Stimulated activated CD4-positive, alpha-beta T cell treated with anti-CD3 and anti-CD28 coated beads, Interleukin-15, amount 100 ng/mL, for 48 hours (primary cell): ENCODE measurements at regions not wholly inside any gene's neighbourhood (a gene's known extent, or its start where the extent isn't known, plus 50 kb on each side); places are given as distances from the start of the nearest gene placed in this dataset.
"Not testable (repeated sequence)": the region's sequence is repeated elsewhere in the genome, so short reads cannot be mapped to it uniquely, and the experiment has no call there.

Experiments used
- DNase-seq, 2 donors: peaks; one replicate each; pipeline ENCODE4 v3.0.0-alpha.2; 2020; ENCODE audit warnings: low read depth in 2 of 2

DNA sequence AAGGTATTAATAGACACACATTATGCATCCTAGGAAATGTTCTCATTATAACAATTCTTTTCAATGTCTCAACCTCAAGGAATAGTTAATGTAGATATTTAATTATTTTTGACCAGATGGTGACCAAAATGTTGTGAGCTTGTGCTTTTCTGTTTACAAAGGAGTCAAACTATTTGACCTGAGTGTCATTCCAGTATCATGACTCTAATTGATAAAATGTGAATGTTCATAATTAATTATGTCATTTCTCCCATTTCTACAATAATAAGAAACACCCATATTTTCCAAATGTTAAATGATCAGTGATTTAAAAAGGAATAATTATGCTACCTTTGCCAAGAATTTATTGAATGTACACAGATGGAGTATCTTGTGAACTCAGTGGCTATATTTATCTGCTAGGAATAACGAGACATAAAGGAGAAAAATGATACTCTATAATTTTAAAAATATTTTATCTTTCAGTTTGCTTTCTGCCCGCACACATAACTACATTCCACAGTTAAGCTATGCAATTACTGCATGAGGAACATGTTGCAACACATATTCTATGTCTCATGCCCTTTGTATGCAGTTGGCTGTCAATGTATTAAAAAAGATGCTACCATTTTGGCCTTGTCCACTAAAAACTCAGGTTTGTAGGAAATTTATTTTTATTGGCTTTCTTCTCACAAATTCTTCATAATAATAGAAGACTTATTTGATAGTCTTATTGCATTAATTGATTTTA lies 376.7 kb upstream of the CCDC179 start:
- no peak for DNase-seq

DNA sequence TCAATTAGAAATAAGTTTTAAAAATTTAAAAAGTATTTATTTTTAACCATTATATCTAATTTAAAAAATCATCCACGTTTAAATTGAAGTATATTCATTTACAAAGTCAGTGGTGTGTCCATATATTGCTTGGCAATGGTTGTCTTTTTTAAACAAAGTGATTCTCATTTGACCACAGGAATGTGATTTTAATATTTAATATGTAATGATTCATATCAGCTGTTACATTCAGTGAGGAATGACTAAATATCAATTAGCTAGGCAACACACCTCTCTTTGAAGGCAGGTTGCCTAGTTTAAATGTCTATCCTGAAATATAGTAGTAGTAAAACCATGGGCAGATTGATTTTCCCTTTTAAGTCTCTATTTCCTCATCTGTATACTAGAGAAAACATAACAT lies 392.2 kb upstream of the CCDC179 start:
- DNase-seq = no peak

GRCh38 chr11:23257088-23257487 lies 396.8 kb upstream of the CCDC179 start:
- DNase-seq = no peak

DNA sequence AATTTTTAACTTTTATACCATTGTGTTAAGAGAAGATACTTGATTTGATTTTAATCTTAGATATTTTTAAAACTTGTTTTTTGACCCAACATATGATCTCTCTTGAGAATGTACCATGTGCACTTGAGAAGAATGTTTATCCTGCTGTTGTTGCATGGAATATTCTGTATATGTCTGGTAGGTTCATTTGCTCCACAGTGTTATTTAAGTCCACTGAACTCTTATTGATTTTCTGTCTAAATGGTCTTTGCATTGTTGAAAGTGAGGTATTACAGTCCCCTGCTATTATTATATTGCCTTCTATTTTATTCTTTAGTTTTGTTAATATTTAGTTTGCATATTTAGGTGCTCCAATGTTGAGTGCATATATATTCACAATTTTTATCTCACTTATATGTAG lies 397.3 kb upstream of the CCDC179 start:
- DNase-seq = no peak

DNA sequence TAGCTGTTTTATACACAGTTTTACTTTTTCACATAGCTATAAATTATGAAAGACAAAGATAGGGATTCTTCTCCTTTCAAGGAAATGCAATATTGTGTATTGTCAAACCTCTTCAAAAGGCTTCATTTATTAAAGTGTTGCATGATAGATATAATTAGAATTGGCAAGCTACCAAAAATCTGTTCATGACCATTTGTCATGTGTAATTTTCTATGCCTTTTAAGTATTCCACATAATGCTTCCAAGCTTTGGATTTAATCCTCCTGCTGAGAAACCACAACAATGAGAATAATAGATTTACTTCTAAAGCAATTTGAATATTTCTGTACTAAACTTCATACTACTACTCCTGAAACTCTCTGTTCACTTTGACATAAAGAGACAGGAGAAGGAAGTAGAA lies 403.2 kb upstream of the CCDC179 start:
- DNase-seq = no peak

DNA sequence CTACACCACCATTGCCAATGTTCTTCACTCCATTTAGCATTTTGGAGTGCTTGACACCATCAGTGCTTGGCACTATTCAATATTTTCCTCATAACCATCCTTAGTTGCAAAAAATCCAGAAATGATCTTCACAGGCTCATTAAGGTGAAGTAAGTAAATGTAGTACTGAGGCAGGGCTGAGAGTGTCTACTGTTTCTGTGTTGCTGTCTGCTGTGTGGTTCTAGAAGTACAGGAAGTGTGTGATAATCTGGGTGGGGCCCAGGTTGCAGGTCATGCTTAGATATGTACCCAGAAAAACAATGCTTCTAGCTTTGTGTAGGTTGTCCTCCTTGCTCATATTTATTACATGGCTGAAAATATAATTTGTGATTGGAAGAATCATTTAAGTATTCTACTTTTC lies 411.8 kb upstream of the CCDC179 start:
- no peak for DNase-seq

DNA sequence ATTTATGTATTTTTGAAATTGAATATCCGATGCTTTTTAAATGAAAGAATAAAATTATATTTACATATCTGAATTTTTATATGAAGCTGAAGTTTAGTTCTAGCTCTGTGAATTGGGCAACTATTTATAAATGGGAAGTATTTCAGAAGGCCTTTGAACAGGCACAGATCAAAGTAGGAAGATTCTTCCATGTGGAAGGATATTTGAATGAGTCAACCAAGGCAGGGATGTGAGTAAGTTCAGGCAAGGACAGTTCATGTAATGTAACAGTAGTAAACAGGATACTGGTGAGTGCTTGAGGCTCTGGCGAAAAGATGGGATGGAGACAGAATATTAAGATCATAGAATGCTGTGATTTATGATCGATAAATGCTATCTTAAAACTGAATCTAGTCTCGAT lies 417.8 kb upstream of the CCDC179 start:
- DNase-seq = no peak

GRCh38 chr11:23280088-23280487 lies 419.8 kb upstream of the CCDC179 start:
- no peak for DNase-seq

GRCh38 chr11:23283666-23284065 lies 423.4 kb upstream of the CCDC179 start:
- DNase-seq = no peak

DNA sequence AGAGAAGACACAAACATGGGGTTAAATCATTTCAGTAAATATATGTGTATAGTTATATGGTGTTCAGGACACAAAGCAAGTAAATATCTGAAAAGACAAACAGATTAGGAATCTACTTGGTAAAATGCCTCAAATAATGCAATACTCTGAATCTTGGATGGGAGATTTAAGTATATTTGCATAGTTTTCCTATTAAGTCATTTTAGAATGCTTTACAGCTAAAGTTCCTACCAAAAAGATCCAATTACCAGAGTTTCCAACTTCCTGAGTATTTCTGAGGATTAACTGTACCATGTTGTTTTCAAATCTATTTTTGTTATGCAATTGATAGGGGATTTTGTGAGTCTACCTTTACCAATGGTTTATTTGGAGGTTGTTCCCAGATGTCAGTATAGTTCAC lies 424.4 kb upstream of the CCDC179 start:
- DNase-seq = no peak

GRCh38 chr11:23288003-23288783 lies 427.9 kb upstream of the CCDC179 start:
- no peak for DNase-seq

DNA sequence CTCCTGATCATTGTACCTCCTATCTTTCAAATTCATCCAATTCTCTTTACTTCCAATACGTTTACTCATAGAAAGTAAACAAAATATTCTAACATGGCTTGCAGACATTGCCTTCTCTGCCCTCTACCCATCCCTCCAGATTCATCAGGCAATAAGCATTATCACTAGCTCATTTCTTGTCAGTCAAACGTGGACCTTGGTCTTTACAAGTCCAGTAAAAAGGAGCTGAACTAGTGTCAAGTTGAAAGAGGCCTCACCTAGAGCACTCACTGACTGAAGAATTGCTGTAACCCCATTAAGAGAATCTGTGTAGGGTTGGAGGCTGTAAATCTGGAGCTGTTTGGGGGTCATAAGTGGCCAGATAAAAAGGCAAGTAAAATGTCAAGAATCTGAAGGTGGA lies 435.0 kb upstream of the CCDC179 start:
- DNase-seq = no peak

DNA sequence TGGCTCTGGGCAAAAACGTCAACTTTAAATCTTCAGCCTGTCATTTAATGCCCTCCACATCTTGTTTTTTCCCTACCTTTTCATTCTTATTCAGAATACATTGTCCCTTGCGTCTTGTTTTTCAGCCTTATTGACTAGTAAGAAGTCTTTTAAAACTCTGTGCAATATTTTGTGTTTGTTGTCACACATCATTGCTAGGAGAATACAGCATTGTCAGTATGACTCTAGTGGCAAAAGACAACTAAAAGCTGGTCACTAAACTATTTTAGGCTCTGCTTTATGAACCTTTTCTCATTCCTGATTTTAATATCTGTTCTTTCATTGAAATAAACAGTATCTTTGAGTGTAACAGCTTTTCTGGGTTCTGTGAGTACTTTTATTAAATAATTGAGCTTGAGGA lies 447.8 kb upstream of the CCDC179 start:
- DNase-seq = no peak

GRCh38 chr11:23310276-23310675 lies 450.0 kb upstream of the CCDC179 start:
- no peak for DNase-seq

DNA sequence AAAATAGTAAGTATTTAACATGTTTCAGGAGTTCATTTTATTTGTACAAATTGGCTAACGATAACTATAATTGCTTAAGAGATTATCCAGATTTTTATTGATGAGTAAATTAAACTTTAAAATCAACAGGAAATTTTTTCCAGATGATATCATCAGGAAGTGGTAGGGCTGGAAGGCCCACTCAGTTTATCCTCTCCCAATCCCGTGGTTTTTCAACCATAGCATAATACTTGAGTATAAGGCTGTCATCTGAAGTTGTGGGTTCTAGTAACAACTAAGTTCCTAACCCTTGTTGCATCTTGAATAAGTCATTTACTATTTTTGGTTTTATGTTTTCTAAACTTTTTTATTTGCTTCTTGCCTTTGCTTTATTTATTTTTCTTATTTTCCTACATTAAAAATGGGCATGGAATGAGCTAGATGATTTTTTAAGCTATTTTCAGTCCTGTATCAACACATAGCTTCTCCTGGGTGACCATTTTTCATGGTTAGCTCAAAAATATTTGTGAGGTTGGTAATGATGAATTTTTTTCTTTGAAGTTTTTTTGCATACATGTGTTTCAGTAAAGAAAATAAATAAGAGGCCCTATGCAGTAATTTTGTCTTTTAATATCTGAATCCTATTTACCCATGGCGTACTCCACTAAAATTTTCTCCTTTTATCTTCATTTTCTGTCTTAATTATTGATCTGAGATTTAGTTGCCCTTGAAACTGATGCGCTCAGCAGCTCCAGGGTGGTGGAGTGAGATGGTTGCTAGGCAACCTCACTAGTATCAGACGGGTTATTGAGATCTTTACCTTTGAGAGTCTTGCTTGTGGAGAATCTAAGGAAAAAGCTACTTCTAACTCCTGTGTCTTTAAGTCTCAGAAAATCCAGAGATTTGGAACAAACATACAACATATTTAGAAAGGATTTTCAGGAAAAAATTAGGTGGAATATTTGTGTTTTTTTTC lies 452.0 kb upstream of the CCDC179 start:
- no peak for DNase-seq

DNA sequence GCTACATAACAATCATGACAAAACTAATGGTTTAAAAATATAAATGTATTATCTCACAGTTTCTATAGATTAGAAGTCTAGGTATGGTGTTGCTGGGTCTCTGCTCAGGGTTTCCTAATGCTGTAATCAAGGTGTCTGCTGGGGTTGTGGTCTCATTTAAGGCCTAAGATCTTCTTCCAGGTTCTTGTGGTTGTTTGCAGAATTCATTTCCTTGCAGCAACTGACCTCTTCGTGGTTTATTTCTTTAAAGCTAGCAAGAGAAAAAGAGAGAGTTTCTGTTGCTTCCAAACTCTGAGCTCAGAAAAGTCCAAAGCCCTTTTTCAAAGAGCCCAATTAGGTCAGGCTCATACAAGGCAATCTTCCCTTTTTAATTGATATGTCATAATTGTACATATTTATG lies 452.7 kb upstream of the CCDC179 start:
- no peak for DNase-seq

GRCh38 chr11:23314162-23314561 lies 453.9 kb upstream of the CCDC179 start:
- no peak for DNase-seq

GRCh38 chr11:23315286-23315685 lies 455.0 kb upstream of the CCDC179 start:
- DNase-seq = no peak

GRCh38 chr11:23317816-23318215 lies 457.5 kb upstream of the CCDC179 start:
- no peak for DNase-seq

GRCh38 chr11:23318670-23319069 lies 458.4 kb upstream of the CCDC179 start:
- no peak for DNase-seq

GRCh38 chr11:23320131-23320530 lies 459.9 kb upstream of the CCDC179 start:
- no peak for DNase-seq

GRCh38 chr11:23335586-23335985 lies 475.3 kb upstream of the CCDC179 start:
- not testable (repeated sequence) for DNase-seq
